Lung (tissue), 11 donors: ENCODE measurements at regions not wholly inside any gene's neighbourhood (a gene's known extent, or its start where the extent isn't known, plus 50 kb on each side); places are given as distances from the start of the nearest gene placed in this dataset.
"Not testable (repeated sequence)": the region's sequence is repeated elsewhere in the genome, so short reads cannot be mapped to it uniquely, and the experiment has no call there.

Source experiments
- ATAC-seq: fragments of 200-7000 bp; cut with Tn5 transposase; one replicate; pipeline ENCODE4 v1.9.1; 2020; ENCODE audit warnings: moderate number of reproducible peaks; ENCODE audit not compliant: insufficient read depth, low FRiP score
- DNase-seq, 3 donors: peaks; one replicate each; pipeline ENCODE4 v3.0.0-alpha.2; 2013 to 2017
- H3K27ac ChIP-seq, 2 donors: one replicate each; pipeline ENCODE4 v1.5.1; 2013; ENCODE audit warnings: mild to moderate bottlenecking in 2 of 2, moderate library complexity in 2 of 2, control low read depth in 1 of 2, inconsistent platforms in 1 of 2, low read depth in 1 of 2, low read length in 1 of 2
- H3K27me3 ChIP-seq, 3 donors: one replicate each; pipeline ENCODE4 v1.5.1; 2013; ENCODE audit warnings: low read length in 2 of 3; ENCODE audit not compliant: control insufficient read depth in 3 of 3, insufficient read depth in 3 of 3
- H3K36me3 ChIP-seq, 4 donors: one replicate each; pipeline ENCODE4 v1.5.1; 2013; ENCODE audit warnings: low read length in 4 of 4, mild to moderate bottlenecking in 1 of 4, moderate library complexity in 1 of 4; ENCODE audit not compliant: control insufficient read depth in 4 of 4, insufficient read depth in 4 of 4
- H3K4me1 ChIP-seq, 5 donors: one replicate each; pipeline ENCODE4 v1.5.1; 2013; ENCODE audit warnings: low read length in 5 of 5, mild to moderate bottlenecking in 2 of 5, moderate library complexity in 1 of 5; ENCODE audit not compliant: control insufficient read depth in 5 of 5, insufficient read depth in 5 of 5
- H3K4me3 ChIP-seq: one replicate; pipeline ENCODE4 v1.5.1; 2013; ENCODE audit warnings: mild to moderate bottlenecking, control low read depth, moderate library complexity
- H3K9ac ChIP-seq, 2 donors: one replicate each; pipeline ENCODE4 v1.5.1; 2013; ENCODE audit warnings: low read length in 2 of 2, control low read depth in 1 of 2; ENCODE audit not compliant: insufficient read depth in 1 of 2
- H3K9me3 ChIP-seq, 4 donors: one replicate each; pipeline ENCODE4 v1.5.1; 2013; ENCODE audit warnings: low read length in 3 of 4, mild to moderate bottlenecking in 1 of 4, moderate library complexity in 1 of 4; ENCODE audit not compliant: control insufficient read depth in 4 of 4, insufficient read depth in 3 of 4
- WGBS, 2 donors: extraction: QIAGEN DNeasy Blood & Tissue Kit; methylation state at CpG; one replicate each; pipeline ENCODE4 v1.1.7; 2013; 5-methylcytosine and 5-hydroxymethylcytosine counted together
- TF ChIP-seq, protein P1 (sequence below): IDR thresholded peaks from 2 replicates; pipeline ENCODE4 v1.5.1; 2012; ENCODE audit warnings: mild to moderate bottlenecking; ENCODE audit errors: control extremely low read depth, extremely low read depth
- donor health status: control.
- donor health status: control.
- donor health status: Bipolar disorder and iron deficiency.
- donor health status: healthy.
- donor health status: DM: yes; HTN: yes; CAD: no.

DNA sequence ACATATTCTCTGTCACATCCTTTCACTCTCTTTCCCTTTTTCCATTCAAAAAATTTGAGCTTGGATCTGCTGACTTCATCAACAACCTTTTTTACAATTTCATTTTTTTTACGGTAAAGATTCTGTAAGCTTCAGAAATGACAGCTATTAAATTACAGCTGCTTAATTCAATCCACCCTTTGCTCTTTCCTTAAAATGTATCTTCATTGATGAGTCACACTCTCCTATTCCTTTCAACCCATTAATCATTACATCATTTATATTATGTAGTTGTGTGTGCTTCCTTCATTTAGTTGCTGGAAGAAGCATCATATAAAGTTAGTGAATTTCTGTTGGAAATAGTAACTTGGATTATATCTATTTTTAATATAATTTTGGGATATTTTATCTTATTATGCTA is 67.1 kb upstream of the MAGI2 start:
- Histone ChIP-seq H3K9me3 (no peaks in the 10 kb centered on the region), H3K36me3 (no peaks in the 10 kb centered on the region), H3K4me1 (no peaks in the 10 kb centered on the region), H3K27me3 (no peaks in the 10 kb centered on the region), H3K9ac (no peak overlapping the region), H3K27ac (no peak overlapping the region), H3K4me3 (no peak overlapping the region)
- TF ChIP-seq, protein P1, sequence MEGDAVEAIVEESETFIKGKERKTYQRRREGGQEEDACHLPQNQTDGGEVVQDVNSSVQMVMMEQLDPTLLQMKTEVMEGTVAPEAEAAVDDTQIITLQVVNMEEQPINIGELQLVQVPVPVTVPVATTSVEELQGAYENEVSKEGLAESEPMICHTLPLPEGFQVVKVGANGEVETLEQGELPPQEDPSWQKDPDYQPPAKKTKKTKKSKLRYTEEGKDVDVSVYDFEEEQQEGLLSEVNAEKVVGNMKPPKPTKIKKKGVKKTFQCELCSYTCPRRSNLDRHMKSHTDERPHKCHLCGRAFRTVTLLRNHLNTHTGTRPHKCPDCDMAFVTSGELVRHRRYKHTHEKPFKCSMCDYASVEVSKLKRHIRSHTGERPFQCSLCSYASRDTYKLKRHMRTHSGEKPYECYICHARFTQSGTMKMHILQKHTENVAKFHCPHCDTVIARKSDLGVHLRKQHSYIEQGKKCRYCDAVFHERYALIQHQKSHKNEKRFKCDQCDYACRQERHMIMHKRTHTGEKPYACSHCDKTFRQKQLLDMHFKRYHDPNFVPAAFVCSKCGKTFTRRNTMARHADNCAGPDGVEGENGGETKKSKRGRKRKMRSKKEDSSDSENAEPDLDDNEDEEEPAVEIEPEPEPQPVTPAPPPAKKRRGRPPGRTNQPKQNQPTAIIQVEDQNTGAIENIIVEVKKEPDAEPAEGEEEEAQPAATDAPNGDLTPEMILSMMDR, result no peak
- no peak for ATAC-seq
- 93 to 95% methylated on average over 1 of the region's 1 CpG for WGBS, 2 donors
- no peak for DNase-seq

GRCh38 chr7:79515358-79515757 is 61.9 kb upstream of the MAGI2 start:
- H3K4me3 ChIP-seq, result no peak overlapping the region
- no peak for ATAC-seq
- no peak for DNase-seq
- no peak overlapping the region for H3K27ac ChIP-seq
- H3K9me3 ChIP-seq, result no peaks in the 10 kb centered on the region
- no peak overlapping the region for H3K9ac ChIP-seq
- no peaks in the 10 kb centered on the region for H3K4me1 ChIP-seq
- TF ChIP-seq, protein P1, result no peak
- WGBS, 2 donors, result 86% methylated on average over 3 of the region's 3 CpGs
- no peaks in the 10 kb centered on the region for H3K27me3 ChIP-seq
- no peaks in the 10 kb centered on the region for H3K36me3 ChIP-seq

DNA sequence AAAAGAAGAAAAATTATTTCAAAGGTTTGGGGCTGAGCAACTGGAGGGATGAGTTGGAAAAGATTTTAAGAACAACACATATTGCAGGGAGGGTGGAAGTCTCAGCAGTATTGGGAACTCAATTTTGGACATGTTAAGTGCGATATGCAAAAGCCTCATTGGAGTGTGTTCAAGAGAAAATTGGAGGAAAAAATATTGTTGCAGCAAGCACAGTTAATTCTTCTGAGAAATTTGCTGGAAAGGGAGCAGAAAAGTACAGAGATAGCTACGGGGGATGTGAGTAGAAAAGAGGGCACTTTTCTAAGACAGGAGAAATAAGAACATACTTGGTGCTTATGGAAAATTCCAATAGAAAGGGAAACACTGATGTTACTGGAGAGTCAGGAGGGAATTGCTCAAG is 59.8 kb upstream of the MAGI2 start:
- Histone ChIP-seq H3K9me3 (no peaks in the 10 kb centered on the region), H3K36me3 (no peaks in the 10 kb centered on the region), H3K27ac (no peak overlapping the region), H3K4me1 (no peaks in the 10 kb centered on the region), H3K27me3 (no peaks in the 10 kb centered on the region), H3K9ac (no peak overlapping the region), H3K4me3 (no peak overlapping the region)
- WGBS, 2 donors, result 87 to 90% methylated on average over 2 of the region's 2 CpGs
- no peak for ATAC-seq
- TF ChIP-seq, protein P1, result no peak
- no peak for DNase-seq

DNA sequence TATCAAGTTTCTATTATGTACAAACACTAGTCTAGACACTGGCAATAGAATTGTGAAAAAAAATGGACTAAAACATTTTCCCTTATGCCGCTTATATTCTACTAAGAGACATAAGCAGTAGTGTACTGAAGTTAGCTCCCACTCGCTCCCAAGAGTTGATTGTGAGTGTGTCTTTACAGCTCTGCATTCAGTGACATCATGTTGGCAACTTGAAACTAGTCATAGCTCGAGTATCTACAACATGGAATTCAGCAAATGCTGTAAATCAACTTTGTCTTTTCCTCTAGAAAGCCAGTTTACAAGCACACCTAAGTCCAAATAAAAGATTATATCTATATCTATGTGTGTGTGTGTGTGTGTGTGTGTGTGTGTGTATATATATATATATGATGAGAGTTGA is 58.8 kb upstream of the MAGI2 start:
- Histone ChIP-seq H3K4me1 (no peaks in the 10 kb centered on the region), H3K27me3 (no peaks in the 10 kb centered on the region), H3K9ac (no peak overlapping the region), H3K4me3 (no peak overlapping the region), H3K27ac (no peak overlapping the region), H3K9me3 (no peaks in the 10 kb centered on the region), H3K36me3 (no peaks in the 10 kb centered on the region)
- TF ChIP-seq, protein P1, result no peak
- DNase-seq, result no peak
- ATAC-seq, result no peak
- 76 to 84% methylated on average over 3 of the region's 3 CpGs for WGBS, 2 donors

DNA sequence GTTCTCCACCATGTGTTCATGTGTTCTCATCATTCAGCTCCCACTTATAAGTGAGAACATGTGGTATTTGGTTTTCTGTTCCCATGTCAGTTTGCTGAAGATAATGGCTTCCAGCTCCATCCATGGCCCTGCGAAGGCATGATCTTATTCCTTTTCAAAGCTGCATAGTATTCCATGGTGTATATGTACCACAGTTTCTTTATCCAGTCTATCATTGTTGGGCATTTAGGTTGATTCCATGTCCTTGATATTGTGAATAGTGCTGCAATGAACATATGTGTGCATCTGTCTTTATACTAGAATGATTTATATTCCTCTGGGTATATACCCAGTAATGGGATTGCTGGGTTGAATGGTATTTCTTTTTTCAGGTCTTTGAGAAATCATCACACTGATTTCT is 57.6 kb upstream of the MAGI2 start:
- not testable (repeated sequence) for H3K9me3 ChIP-seq, H3K27me3 ChIP-seq, H3K36me3 ChIP-seq, H3K4me1 ChIP-seq, ATAC-seq, H3K9ac ChIP-seq, H3K4me3 ChIP-seq, H3K27ac ChIP-seq, DNase-seq
- WGBS, 2 donors, result 97% methylated on average over 1 of the region's 1 CpG
